NCI-H1105 treated with DMSO at 0.1 percent for 48 hours (cell line): ENCODE measurements at regions not wholly inside any gene's neighbourhood (a gene's known extent, or its start where the extent isn't known, plus 50 kb on each side); places are given as distances from the start of the nearest gene placed in this dataset.

ENCODE experiments used
- DNase-seq: peaks from one replicate; lab custom pipeline; 2025; lab: John Stamatoyannopoulos, UW

GRCh38 chr4:73001885-73002284 lies 67.6 kb downstream of the COX18 start:
- DNase-seq, result no peak

- DNase-seq, result no peak
Observed at GRCh38 chr4:72997409-72997808, 72.1 kb downstream of the COX18 start.

GRCh38 chr4:72994670-72995069 lies 74.8 kb downstream of the COX18 start:
- no peak for DNase-seq

GRCh38 chr4:72993876-72994275 lies 75.6 kb downstream of the COX18 start:
- no peak for DNase-seq

GRCh38 chr4:72991873-72992272 lies 77.6 kb downstream of the COX18 start:
- no peak for DNase-seq

- DNase-seq, result no peak
Observed at GRCh38 chr4:72987741-72988729, 81.5 kb downstream of the COX18 start.

- DNase-seq, result no peak
Observed at GRCh38 chr4:72984351-72984750, 85.2 kb downstream of the COX18 start.

- DNase-seq, result no peak
Observed at GRCh38 chr4:72983709-72984108, 85.8 kb downstream of the COX18 start.

GRCh38 chr4:72977936-72978485 lies 91.5 kb downstream of the COX18 start:
- no peak for DNase-seq

- DNase-seq, result no peak
Observed at GRCh38 chr4:72975488-72975784, 94.1 kb downstream of the COX18 start.

GRCh38 chr4:72974694-72975487 lies 94.6 kb downstream of the COX18 start:
- peak; percentile 25 for DNase-seq

GRCh38 chr4:72971572-72971971 lies 97.9 kb downstream of the COX18 start:
- no peak for DNase-seq

GRCh38 chr4:72970756-72971155 lies 98.8 kb downstream of the COX18 start:
- DNase-seq, result no peak

GRCh38 chr4:72969976-72970375 lies 99.5 kb downstream of the COX18 start:
- no peak for DNase-seq

- DNase-seq, result no peak
Observed at GRCh38 chr4:72966652-72967051, 102.9 kb downstream of the COX18 start.

GRCh38 chr4:72959411-72959810 lies 110.1 kb downstream of the COX18 start:
- DNase-seq, result no peak

- DNase-seq, result no peak
Observed at GRCh38 chr4:72954811-72955210, 114.7 kb downstream of the COX18 start.

- no peak for DNase-seq
Observed at GRCh38 chr4:72953571-72953970, 115.9 kb downstream of the COX18 start.

- DNase-seq, result no peak
Observed at GRCh38 chr4:72951628-72952027, 117.9 kb downstream of the COX18 start.

- no peak for DNase-seq
Observed at GRCh38 chr4:72951147-72951546, 118.4 kb downstream of the COX18 start.

GRCh38 chr4:72948080-72948479 lies 121.4 kb downstream of the COX18 start:
- no peak for DNase-seq

- no peak for DNase-seq
Observed at GRCh38 chr4:72945719-72946336, 123.7 kb downstream of the COX18 start.
